Mammary epithelial cell (primary cell): ENCODE measurements at regions not wholly inside any gene's neighbourhood (a gene's known extent, or its start where the extent isn't known, plus 50 kb on each side); places are given as distances from the start of the nearest gene placed in this dataset.

Experiments used
- EZH2 ChIP-seq: IDR thresholded peaks from 2 replicates; pipeline ENCODE4 v1.6.1; 2012; ENCODE audit warnings: low read length, inconsistent platforms, borderline replicate concordance
- TF ChIP-seq, protein P1 (sequence below), 2 donors: IDR thresholded peaks in 1 of 2; conservative IDR thresholded peaks in 1 of 2; 2 replicates each; pipeline ENCODE4 v1.5.1; 2011 to 2012; ENCODE audit warnings: inconsistent platforms in 2 of 2, low read length in 2 of 2, mild to moderate bottlenecking in 2 of 2, control low read depth in 1 of 2, low read depth in 1 of 2; ENCODE audit not compliant: insufficient read depth in 1 of 2; ENCODE audit errors: extremely low read depth in 1 of 2

DNA sequence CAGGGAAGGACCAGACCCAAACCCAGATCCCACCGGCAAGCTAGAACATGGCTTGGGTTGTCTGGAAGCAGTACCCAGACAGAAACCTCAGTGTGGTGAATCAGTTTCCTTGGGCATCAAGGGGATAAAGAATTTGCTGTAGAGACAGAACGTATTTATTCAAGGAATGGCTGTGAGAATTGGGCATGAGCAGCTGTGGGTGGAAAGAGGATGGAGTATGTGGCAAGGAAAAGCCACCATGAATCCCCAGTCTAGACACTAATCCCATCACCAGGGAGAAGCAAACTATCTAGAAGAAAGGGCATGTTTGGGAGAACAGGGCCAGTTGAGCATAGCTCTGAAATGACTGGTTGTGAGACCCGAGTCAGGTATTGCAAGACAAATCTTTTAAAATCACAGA, 109.2 kb downstream of the TOMM20 start:
- TF ChIP-seq, protein P1, sequence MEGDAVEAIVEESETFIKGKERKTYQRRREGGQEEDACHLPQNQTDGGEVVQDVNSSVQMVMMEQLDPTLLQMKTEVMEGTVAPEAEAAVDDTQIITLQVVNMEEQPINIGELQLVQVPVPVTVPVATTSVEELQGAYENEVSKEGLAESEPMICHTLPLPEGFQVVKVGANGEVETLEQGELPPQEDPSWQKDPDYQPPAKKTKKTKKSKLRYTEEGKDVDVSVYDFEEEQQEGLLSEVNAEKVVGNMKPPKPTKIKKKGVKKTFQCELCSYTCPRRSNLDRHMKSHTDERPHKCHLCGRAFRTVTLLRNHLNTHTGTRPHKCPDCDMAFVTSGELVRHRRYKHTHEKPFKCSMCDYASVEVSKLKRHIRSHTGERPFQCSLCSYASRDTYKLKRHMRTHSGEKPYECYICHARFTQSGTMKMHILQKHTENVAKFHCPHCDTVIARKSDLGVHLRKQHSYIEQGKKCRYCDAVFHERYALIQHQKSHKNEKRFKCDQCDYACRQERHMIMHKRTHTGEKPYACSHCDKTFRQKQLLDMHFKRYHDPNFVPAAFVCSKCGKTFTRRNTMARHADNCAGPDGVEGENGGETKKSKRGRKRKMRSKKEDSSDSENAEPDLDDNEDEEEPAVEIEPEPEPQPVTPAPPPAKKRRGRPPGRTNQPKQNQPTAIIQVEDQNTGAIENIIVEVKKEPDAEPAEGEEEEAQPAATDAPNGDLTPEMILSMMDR (conservative IDR thresholded peaks at IDR 0.05 in 1 of 2, IDR thresholded peaks at IDR 0.05 in 1 of 2; ENCODE audit: extremely low read depth in 1 of 2, insufficient read depth in 1 of 2, low read depth in 1 of 2, low read length in 2 of 2), result no peak
- TF ChIP-seq EZH2, result no peak
